HG03520 (cell line): ENCODE measurements at regions not wholly inside any gene's neighbourhood (a gene's known extent, or its start where the extent isn't known, plus 50 kb on each side); places are given as distances from the start of the nearest gene placed in this dataset.
"Not testable (repeated sequence)": the region's sequence is repeated elsewhere in the genome, so short reads cannot be mapped to it uniquely, and the experiment has no call there.

Experiments used
- ATAC-seq: cut with Tn5 transposase; IDR thresholded peaks from one replicate; pipeline ENCODE4 v1.9.1; 2021; ENCODE audit warnings: mild to moderate bottlenecking, moderate library complexity; ENCODE audit not compliant: unreplicated experiment

DNA sequence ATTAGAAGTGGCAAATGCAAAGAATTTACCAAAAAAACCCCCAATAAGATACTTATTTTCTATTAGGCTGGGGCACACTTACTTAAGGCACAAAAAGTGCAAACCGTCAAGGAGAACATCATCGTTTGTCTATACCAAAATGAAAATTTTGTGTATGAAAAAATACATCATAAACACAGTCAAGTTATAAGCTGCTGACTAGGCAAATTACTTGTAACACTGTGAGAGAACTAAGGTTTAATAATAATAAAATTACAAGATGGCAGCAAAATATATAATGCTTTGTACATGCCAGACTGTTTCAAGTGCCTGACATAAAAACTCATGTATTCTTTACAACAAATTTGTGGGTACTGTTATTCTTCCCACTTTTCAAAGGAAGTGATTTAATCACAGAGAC lies 297.2 kb upstream of the CRBN start:
- ATAC-seq: no peak

DNA sequence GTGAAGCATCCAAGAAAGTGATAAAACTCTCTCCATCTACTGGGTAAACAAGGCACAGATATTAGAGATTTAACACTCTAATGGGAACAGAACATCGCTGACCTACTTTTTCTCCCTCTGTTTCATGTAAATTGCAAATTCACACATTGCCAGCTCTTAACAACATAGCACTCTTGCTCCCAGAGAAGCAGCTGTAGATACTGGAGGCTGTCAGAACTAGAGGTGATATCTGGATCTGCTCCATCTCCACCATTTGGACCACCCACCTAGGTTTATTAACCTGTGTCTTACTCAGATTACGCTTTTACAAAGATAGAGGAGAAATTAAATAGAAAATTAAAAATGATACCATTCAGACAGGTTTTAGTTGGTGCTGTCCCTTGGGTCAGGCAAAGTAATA lies 289.1 kb upstream of the CRBN start:
- no peak for ATAC-seq

GRCh38 chr3:3464131-3464530 lies 284.6 kb upstream of the CRBN start:
- ATAC-seq: no peak

- ATAC-seq: no peak
Observed at GRCh38 chr3:3461317-3461716, 281.8 kb upstream of the CRBN start.

- no peak for ATAC-seq
Observed at GRCh38 chr3:3448468-3448867, 269.0 kb upstream of the CRBN start.

- ATAC-seq: no peak
Observed at GRCh38 chr3:3447641-3448040, 268.1 kb upstream of the CRBN start.

DNA sequence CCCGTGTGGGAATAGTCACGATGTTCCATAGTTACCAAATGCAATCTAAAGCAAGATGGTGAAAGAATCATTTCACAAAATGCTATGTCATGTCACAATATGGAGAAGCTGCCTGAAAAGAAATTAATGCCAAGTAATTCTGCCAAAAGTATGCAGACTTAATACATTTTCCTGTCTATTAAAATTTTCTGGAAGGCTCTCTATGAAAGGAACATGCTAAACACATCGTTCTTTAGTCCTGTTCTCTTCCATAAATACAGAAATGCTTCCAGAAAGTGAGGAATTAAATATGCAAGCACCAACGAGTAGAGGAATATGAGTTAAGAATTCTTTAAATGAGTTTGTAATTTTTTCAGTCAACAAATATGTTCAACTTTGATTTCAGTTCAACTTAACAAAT lies 266.8 kb upstream of the CRBN start:
- no peak for ATAC-seq

DNA sequence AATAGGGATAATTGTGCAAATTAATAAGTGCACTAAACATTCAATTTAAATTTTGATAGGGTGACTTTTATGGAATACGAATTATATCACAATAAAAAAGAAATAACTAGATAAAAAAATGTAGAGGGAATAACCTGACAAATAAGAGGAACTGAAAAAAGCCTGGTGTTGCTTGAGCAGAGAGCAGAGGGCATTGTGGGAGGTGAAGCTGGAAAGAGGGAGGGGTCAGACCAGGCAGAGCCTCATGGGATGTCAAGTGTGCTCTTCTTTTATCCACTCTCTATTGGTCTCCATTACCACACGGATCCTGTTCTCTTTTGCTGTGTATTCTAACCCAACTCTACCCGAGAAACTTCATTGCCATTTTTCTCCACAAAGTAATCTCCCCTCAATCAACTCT lies 264.0 kb upstream of the CRBN start:
- no peak for ATAC-seq

GRCh38 chr3:3433711-3434110 lies 254.2 kb upstream of the CRBN start:
- no peak for ATAC-seq

- no peak for ATAC-seq
Observed at GRCh38 chr3:3429841-3430240, 250.3 kb upstream of the CRBN start.

DNA sequence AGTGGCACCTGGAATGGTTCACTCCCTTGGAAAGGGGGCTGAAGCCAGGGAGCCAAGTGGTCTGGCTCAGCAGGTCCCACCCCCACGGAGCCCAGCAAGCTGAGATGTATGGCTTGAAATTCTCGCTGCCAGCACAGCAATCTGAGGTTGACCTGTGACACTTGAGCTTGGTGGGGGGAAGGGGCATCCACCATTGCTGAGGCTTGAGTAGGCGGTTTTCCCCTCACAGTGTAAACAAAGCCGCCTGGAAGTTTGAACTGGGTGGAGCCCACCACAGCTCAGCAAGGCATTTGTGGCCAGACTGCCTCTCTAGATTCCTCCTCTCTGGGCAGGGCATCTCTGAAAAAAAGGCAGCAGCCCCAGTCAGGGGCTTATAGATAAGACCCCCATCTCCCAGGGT lies 228.2 kb upstream of the CRBN start:
- not testable (repeated sequence) for ATAC-seq

- no peak for ATAC-seq
Observed at GRCh38 chr3:3405131-3405530, 225.6 kb upstream of the CRBN start.

GRCh38 chr3:3403700-3404099 lies 224.2 kb upstream of the CRBN start:
- ATAC-seq: no peak

GRCh38 chr3:3392946-3393345 lies 213.5 kb upstream of the CRBN start:
- ATAC-seq: no peak

GRCh38 chr3:3383461-3383860 lies 204.0 kb upstream of the CRBN start:
- ATAC-seq: no peak

DNA sequence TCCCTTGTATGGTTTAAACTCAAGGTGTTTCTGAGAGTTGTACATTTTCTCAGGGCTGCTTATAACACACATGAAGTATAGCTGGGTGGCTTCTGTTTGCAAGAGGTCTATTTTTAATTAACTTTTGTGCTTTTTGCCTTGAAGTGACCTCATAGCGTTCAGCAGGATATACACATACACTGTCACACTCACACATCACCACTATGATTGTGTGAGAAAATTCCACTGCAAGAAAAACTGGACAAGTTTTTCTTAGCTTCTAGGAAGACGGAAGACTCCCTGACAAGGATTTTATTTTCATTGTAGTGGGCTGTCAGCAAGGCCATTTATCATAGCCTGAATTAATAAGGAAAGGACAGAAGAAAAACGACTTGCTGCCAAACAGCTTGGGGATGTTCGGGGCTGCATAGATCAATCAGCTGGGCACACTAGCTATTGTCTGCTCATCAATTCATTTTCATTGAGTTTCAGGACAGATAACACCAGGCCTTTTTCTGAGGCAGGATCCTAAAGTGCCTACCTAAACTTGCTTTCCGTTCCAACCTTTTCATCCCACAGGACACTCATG lies 192.8 kb upstream of the CRBN start:
- no peak for ATAC-seq

DNA sequence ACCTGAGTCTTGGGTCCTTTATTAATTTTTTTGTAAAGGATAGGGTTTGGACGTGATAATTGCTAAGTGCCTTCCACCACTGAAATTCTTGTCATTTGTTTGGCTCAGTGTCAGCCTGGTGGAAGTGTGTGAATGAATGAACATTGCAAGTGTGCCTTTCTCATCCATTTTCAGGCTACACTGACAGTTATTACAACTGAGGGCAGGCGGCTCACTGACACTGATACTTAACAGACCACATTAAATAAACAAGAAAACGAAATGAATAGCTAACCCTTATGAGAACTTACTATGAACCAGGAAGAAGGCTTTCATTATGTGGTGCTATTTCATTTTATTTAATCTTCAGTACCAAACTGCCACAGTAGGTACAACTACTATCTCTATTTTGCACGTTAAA lies 188.8 kb upstream of the CRBN start:
- ATAC-seq: no peak

DNA sequence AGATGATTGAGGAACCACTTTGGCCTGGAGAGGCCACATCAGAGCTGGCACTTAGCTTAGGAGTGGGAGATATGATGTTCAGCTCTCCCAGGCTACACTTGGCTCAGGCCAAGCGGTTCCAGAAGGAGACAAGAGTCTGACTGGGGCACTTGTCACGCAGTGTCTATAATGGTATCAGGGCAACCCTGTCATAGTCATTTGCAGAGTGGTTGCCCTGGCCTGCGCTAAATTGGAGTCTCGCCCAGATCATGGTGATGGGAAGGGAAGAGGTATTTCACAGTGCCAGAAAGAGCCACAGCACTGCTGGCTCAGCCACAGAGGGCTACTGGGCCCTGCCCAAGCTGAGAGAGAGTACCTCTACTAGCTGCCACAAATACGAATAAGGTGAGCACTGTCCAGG lies 186.9 kb upstream of the CRBN start:
- no peak for ATAC-seq

GRCh38 chr3:3365716-3366115 lies 186.2 kb upstream of the CRBN start:
- ATAC-seq: no peak

- no peak for ATAC-seq
Observed at GRCh38 chr3:3356846-3357245, 177.4 kb upstream of the CRBN start.

- no peak for ATAC-seq
Observed at GRCh38 chr3:3355442-3355841, 176.0 kb upstream of the CRBN start.

GRCh38 chr3:3353153-3353552 lies 173.7 kb upstream of the CRBN start:
- ATAC-seq: peak; percentile 83

DNA sequence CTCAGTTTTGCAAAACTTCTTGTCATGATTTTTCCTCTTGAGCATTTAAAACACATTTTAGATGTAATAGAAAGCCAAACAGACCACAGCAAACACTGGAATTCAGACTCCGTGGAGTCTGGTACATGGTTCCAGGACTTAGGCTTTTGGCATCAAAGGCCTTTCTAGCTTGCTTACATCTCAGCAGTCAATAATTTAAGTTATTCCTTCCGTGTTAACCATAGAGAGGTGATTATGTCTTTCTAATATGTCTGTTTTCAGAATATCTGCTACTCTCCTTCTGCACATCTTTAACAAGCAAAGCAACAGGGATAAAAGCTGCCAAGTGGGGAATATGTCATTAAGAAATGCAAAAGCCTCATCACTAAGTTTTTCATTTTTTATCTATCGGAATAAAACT lies 171.7 kb upstream of the CRBN start:
- no peak for ATAC-seq

GRCh38 chr3:3347056-3347455 lies 167.6 kb upstream of the CRBN start:
- ATAC-seq: not testable (repeated sequence)
